T1000 (cell line): ENCODE measurements at regions not wholly inside any gene's neighbourhood (a gene's known extent, or its start where the extent isn't known, plus 50 kb on each side); places are given as distances from the start of the nearest gene placed in this dataset.

Experiments used
- DNase-seq: peaks from one replicate; lab custom pipeline; 2025; ENCODE audit warnings: mixed read lengths; lab: John Stamatoyannopoulos, UW

- no peak for DNase-seq
Measured at GRCh38 chr20:48015141-48015910, 230.0 kb upstream of the SULF2 start.

DNA sequence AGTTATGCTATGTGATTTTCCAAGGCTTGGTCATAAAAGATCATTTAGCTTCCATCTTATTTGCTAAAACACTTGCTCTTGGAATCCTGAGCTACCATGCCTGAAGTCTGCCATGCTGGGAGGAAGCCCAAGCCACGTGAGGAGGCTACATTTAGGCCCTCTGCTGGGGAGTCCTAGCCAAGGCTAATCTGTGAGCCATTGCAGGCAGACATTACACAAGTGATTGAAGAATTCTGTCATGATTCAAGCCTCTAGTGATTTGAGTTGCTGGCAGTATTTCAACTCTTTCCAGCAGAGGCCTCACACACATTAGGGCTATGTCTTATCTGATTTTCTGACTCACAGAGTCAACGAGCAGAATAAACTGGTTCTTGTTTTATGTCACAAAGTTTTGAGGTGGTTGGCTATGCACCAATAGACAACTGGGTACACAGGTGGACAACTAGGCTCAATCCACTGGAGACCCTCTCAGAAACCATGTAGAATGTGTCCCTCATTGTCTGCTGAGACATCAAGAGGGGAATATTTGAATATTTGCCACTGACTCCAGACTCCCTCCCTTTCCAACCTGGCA lies 227.2 kb upstream of the SULF2 start:
- no peak for DNase-seq

GRCh38 chr20:48011025-48011424 lies 225.7 kb upstream of the SULF2 start:
- DNase-seq: no peak

- DNase-seq: no peak
Measured at GRCh38 chr20:48010623-48011022, 225.3 kb upstream of the SULF2 start.

DNA sequence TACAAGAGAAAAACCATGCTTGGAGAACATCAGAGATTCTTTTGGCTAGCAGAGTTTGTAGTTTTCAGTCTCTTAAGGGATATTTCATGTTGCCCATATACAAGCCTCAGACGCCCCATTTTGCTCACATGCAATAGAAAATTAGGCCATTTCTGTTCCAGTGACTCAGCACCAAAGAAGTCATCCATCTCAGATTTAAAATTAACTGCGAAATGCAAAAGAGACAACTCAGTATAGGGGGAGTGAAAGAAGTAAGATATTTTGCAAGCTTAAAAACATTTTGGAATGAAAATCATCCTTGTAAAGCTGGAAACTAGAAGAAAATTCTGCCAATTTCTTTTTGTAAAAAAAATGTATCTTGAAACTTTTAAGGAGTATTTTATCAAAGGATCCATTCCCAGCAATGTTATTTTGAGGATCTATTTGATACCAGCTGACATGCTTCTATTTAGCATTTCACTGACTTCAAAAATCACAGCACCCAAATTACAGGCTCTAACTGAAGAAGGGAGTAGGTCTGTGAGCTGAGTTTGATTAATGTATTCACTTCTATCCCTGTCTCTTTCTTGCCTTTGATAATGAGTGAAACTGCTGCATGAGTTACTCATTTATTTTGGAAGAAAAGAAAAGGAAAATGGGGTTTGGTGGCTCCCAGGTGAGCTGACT lies 223.7 kb upstream of the SULF2 start:
- no peak for DNase-seq

GRCh38 chr20:48007351-48007750 lies 222.1 kb upstream of the SULF2 start:
- no peak for DNase-seq

GRCh38 chr20:48006036-48006833 lies 221.0 kb upstream of the SULF2 start:
- no peak for DNase-seq

- no peak for DNase-seq
Measured at GRCh38 chr20:48003021-48003420, 217.7 kb upstream of the SULF2 start.

DNA sequence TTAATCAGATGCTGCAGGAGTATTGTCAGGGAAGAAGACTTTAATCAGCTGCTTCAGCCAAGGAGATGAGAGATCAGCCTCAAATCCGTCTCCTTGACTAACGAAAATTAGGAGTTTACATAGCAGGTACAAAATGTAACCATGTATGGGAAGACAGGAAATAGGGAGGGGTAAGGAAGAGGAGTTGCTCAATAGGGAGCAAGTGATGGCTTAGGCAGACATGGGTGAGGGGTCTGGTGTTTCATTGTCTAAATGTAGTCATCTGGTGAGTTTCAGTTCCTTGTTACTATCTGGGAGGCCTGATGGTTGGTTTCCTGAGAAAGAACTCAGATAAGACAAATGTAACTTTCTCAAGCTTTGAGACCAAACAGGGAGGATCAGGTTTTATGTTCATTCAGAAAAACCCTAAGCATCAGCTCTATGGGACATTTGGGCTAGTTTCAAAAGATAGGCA lies 217.3 kb upstream of the SULF2 start:
- DNase-seq: no peak

DNA sequence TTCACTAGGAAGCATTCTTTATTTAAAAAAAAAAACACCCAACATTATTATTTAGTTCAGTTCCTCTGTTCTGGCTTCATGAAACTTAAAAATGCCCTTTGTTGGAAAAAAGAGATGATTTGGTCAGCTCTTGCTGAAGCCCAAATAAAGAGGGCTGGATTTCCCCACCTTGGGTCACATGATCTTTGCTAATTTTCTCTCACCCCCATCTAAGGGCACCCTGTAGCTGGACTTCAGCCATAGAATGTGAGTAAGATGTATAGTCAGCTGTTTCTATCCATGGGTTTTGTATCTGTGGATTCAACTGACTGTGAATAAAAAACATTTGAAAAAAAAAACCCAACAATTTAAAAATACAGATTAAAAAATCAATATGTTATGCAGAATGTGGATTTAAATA lies 213.9 kb upstream of the SULF2 start:
- no peak for DNase-seq

DNA sequence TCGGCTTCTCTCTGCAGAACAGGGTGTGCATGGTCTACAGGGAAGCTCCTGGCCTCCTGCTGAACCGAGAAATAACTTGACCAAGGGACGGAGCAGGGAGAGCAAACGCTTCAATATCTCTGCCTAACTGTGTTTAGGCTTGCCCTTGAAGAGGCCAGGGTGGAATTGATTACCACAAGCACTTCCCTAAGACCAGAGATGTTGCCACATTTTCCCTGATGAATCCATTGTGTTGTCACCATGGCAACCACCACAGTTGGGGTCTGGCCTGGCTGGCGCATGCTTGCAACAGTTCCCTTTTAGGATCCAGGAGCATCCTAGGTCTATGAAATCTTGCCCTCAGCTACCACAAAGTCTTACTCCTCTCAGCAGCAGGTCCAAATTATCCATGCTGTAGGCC lies 213.5 kb upstream of the SULF2 start:
- DNase-seq: no peak

GRCh38 chr20:47995661-47996060 lies 210.4 kb upstream of the SULF2 start:
- DNase-seq: no peak

GRCh38 chr20:47993817-47994216 lies 208.5 kb upstream of the SULF2 start:
- DNase-seq: no peak

DNA sequence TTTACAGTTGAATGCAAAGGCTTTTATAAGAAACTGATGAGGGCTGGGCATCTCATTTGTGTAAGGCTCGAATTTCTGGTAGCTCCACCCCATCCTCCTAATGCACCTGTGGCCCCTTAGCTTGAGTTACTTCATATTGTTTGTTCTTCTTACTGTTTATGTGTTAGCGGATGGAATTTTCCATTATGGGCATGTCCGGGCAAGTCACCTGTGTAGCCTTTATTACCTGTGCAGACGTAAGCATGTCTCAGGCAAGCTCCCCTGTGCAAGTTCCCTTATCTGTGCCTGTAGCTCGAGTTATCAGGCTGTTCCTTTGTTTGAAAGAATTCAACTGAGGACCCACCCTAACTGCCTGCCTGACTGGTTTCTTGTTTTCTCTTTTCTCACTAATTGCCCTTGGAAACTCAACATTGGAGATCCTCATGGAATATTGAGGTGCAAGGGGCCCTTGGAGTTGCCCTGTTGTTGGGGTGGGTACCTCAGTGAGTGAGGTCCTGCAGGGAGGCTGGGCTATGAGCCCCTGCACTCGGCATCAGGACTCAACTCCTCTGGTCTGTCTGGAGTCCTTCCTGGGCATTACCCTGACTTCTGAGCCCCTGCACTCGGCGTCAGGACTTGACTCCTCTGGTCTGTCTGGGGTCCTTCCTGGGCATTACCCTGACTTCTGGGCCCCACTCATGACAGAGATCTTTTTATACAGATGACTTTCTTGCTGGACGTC lies 207.9 kb upstream of the SULF2 start:
- DNase-seq: no peak

GRCh38 chr20:47991875-47992488 lies 206.7 kb upstream of the SULF2 start:
- DNase-seq: no peak

DNA sequence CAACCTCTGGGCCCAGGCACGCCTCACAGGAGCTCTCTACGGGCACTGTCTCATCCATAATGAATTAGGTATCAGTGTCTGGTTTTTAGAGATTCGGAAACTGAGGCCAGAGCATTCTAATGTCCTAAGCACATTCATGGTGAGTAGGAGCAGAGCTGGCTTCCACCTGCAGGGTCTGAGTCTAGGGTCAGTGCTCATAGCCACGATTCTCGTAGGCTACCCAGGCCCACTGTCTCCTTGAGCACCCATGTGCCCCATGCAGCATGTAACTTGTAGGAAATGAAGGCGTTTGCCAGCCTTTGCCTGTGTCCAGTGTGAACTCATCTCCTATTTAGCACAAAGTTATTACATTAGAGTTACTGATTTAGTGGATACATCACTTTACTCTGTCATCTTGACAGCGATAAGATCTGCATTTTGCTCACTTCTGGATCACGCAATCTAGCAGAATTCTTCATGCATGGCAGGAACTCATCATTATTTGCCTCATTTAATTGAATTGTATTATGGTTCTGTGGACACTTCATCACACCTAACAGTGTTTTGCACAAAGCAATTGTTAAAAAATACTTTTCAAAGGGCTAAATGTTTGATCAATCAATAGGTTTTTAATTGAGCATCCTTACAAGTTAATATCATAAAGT lies 205.3 kb upstream of the SULF2 start:
- no peak for DNase-seq

DNA sequence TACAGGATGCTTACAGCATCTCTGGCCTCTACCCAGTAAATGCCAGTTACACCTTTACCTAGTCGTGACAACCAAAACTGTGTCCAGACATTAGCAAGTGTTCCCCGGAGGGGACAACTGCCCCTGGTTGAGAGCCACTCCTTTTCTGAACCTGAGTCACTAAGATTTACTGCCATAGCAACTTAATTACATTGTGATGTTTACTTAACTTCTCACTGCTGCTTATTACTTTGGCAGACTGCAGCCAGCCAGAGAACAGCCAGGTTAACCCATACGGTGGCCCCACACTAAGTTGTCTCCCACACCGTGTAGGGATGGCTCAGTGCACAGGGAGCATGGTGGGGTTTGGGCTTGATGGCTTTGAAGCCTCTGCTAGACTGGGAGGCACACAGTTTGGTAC lies 204.7 kb upstream of the SULF2 start:
- DNase-seq: no peak

DNA sequence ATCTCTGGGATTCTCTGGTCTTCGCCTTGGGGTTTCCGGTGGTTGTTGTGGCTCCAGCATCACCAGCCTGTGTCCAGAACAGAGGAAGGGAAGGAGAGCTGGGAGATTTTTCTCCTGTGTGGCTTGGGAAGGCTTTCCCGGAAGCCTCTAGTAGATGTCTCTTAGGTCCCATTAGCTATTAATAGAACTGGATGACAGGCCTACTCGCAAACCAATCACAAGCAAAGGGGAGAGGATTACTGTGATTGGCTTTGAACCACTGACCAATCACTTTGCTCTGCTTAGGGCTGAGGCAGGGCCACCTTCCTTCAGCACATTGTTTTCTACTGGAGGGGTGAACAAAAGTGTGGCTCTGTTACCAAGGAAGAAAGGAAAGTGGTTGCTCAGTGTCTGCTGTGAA lies 203.4 kb upstream of the SULF2 start:
- no peak for DNase-seq

- no peak for DNase-seq
Measured at GRCh38 chr20:47985092-47985850, 200.0 kb upstream of the SULF2 start.

GRCh38 chr20:47984437-47984836 lies 199.2 kb upstream of the SULF2 start:
- DNase-seq: no peak
